ENCODE measurements at regions not wholly inside any gene's neighbourhood (a gene's known extent, or its start where the extent isn't known, plus 50 kb on each side); places are given as distances from the start of the nearest gene placed in this dataset.

GRCh38 chr9:95793924-95794828 is 81.3 kb upstream of the ERCC6L2 start:
- Histone ChIP-seq H4K20me1 (replicated peaks; ENCODE audit: control insufficient read depth, insufficient read depth, low read length) (no peaks in the 10 kb centered on the region), H3K9ac (ENCODE audit: insufficient read depth in 1 of 2, low read depth in 2 of 2, low read length in 2 of 2) (no peak overlapping the region), H3K27ac (ENCODE audit: extremely low read depth, low read depth, low read length) (no peak overlapping the region), H3K36me3 (ENCODE audit: control insufficient read depth, insufficient read depth, low read length) (no peaks in the 10 kb centered on the region), H3K9me3 (replicated peaks; ENCODE audit: control insufficient read depth, insufficient read depth, low read depth, low read length) (no peaks in the 10 kb centered on the region), H3K4me1 (replicated peaks in 1 of 2; ENCODE audit: control insufficient read depth in 2 of 2, insufficient read depth in 2 of 2, low read length in 2 of 2) (no peaks in the 10 kb centered on the region), H3K4me2 (ENCODE audit: insufficient read depth, low read length) (no peak overlapping the region), H3K4me3 (no peak overlapping the region), H2AFZ (ENCODE audit: low read depth, low read length) (no peak overlapping the region), H3K79me2 (ENCODE audit: control insufficient read depth, insufficient read depth, low read length) (no peaks in the 10 kb centered on the region), H3K27me3 (ENCODE audit: control insufficient read depth in 2 of 2, insufficient read depth in 2 of 2, low read length in 2 of 2) (peaks cover 10 to 13% of the 10 kb centered on the region in 2 experiments; a peak in 3 of 5 replicates), H3K9me1 (ENCODE audit: control insufficient read depth, insufficient read depth, low read length) (no peaks in the 10 kb centered on the region)
- 0% methylated on average over 5 of the region's 5 CpGs for WGBS (ENCODE audit: insufficient coverage, low coverage, missing lambda C conversion rate)
- BruUV-seq (replicated peaks), result no TSS peak
- intact Hi-C loops (cut with micrococcal nuclease) (no loop called here), in situ Hi-C loops (cut with MboI) (no loop called here)
- no peak for TF ChIP-seq JUN (IDR thresholded peaks at IDR 0.05; ENCODE audit: borderline replicate concordance, low read depth, low read length)
- no peak for TF ChIP-seq JUN (CRISPR knock-in tag; IDR thresholded peaks at IDR 0.05; ENCODE audit: borderline replicate concordance)
- TF ChIP-seq LEF1 (IDR thresholded peaks at IDR 0.05), result no peak
- no peak for TF ChIP-seq ZNF212 (CRISPR knock-in tag; IDR thresholded peaks at IDR 0.05)
- TF ChIP-seq, protein P1, sequence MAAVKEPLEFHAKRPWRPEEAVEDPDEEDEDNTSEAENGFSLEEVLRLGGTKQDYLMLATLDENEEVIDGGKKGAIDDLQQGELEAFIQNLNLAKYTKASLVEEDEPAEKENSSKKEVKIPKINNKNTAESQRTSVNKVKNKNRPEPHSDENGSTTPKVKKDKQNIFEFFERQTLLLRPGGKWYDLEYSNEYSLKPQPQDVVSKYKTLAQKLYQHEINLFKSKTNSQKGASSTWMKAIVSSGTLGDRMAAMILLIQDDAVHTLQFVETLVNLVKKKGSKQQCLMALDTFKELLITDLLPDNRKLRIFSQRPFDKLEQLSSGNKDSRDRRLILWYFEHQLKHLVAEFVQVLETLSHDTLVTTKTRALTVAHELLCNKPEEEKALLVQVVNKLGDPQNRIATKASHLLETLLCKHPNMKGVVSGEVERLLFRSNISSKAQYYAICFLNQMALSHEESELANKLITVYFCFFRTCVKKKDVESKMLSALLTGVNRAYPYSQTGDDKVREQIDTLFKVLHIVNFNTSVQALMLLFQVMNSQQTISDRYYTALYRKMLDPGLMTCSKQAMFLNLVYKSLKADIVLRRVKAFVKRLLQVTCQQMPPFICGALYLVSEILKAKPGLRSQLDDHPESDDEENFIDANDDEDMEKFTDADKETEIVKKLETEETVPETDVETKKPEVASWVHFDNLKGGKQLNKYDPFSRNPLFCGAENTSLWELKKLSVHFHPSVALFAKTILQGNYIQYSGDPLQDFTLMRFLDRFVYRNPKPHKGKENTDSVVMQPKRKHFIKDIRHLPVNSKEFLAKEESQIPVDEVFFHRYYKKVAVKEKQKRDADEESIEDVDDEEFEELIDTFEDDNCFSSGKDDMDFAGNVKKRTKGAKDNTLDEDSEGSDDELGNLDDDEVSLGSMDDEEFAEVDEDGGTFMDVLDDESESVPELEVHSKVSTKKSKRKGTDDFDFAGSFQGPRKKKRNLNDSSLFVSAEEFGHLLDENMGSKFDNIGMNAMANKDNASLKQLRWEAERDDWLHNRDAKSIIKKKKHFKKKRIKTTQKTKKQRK (IDR thresholded peaks at IDR 0.05; ENCODE audit: borderline replicate concordance, low read depth, low read length), result no peak
- peak; percentile 39; the same call in 1 of the 2 replicates for TF ChIP-seq ZNF316 (IDR thresholded peaks at IDR 0.05)
- no peak for FAIRE-seq
- CTCF ChIA-PET (ENCODE audit: low intra/inter-chr PET ratio), result no interaction called here
- ATAC-seq, result no peak
- DNase-seq (ENCODE audit: extremely low read depth in 1 of 4, low spot score in 3 of 4), result no peak
- POLR2A ChIA-PET, result no interaction called here

All from K562 (cell line).